CD4-positive, alpha-beta T cell treated with Interleukin-1 beta for 1 hour (primary cell): ENCODE measurements at regions not wholly inside any gene's neighbourhood (a gene's known extent, or its start where the extent isn't known, plus 50 kb on each side); places are given as distances from the start of the nearest gene placed in this dataset.
"Not testable (repeated sequence)": the region's sequence is repeated elsewhere in the genome, so short reads cannot be mapped to it uniquely, and the experiment has no call there.

ENCODE experiments used
- DNase-seq, 2 donors: peaks; one replicate each; pipeline ENCODE4 v3.0.0-alpha.2; 2020 to 2022

GRCh38 chr3:33957176-33957575 lies 158.7 kb downstream of the PDCD6IP start:
- DNase-seq, result no peak

- no peak for DNase-seq
These were observed 160.2 kb downstream of the PDCD6IP start for GRCh38 chr3:33958661-33959060.

DNA sequence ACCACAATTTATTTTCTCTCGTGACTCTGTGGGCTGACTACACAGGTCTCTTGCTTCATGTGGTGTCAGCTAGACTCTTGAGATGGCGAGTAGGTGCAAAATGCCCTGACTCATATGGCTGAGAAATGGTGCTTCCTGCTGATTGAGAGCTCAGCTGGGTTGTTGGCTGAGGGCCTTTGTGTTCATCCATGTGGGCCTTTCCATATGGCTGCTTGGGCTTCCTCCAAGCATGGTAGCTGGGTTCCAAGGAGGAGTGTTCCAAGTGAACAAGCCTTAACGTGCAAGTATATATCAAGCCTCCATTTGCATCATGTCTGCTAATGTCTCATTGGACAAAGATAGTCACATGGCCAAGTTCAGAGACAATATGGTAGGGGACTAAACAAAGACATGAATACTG lies 164.0 kb downstream of the PDCD6IP start:
- no peak for DNase-seq

GRCh38 chr3:33970180-33970579 lies 171.8 kb downstream of the PDCD6IP start:
- not testable (repeated sequence) for DNase-seq

GRCh38 chr3:33971055-33971454 lies 172.6 kb downstream of the PDCD6IP start:
- DNase-seq, result no peak

- no peak for DNase-seq
These were observed 177.0 kb downstream of the PDCD6IP start for GRCh38 chr3:33975463-33975862.

GRCh38 chr3:33977227-33977626 lies 178.8 kb downstream of the PDCD6IP start:
- no peak for DNase-seq

GRCh38 chr3:33980252-33980651 lies 181.8 kb downstream of the PDCD6IP start:
- no peak for DNase-seq

GRCh38 chr3:33982269-33982798 lies 183.9 kb downstream of the PDCD6IP start:
- DNase-seq, result no peak

DNA sequence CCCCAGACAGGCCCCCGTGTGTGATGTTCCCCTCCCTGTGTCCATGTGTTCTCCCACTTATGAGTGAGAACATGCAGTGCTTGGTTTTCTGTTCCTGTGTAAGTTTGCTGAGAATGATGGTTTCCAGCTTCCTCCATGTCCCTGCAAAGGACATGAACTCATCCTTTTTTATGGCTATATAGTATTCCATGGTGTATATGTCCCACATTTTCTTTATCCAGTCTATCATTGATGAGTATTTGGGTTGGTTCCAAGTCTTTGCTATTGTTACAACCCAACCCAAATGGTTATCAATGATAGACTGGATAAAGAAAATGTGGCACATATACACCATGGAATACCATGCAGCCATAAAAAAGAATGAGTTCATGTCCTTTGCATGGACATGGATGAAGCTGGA lies 184.5 kb downstream of the PDCD6IP start:
- not testable (repeated sequence) for DNase-seq

- no peak for DNase-seq
These were observed 190.8 kb downstream of the PDCD6IP start for GRCh38 chr3:33989229-33989628.

DNA sequence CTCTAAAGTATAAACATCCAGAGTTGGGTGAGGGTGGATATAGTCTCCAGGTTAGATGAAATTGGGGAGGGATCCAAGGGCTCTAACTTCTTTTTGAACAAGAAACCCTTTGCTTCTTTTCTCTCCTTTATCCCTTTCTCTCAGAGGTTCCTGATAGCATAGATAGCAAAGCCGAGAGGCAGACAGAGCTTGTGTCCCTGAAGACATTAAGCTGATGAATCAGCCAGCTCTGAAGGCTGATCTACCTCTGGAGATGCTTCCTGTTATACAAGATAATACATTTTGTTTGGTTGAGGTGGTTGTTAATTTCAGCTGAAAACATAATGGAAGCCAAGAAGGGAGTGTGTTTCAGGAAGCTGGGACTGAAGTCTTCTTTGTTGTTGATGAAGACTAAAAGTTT lies 193.2 kb downstream of the PDCD6IP start:
- no peak for DNase-seq

- no peak for DNase-seq
These were observed 195.2 kb downstream of the PDCD6IP start for GRCh38 chr3:33993631-33994030.

DNA sequence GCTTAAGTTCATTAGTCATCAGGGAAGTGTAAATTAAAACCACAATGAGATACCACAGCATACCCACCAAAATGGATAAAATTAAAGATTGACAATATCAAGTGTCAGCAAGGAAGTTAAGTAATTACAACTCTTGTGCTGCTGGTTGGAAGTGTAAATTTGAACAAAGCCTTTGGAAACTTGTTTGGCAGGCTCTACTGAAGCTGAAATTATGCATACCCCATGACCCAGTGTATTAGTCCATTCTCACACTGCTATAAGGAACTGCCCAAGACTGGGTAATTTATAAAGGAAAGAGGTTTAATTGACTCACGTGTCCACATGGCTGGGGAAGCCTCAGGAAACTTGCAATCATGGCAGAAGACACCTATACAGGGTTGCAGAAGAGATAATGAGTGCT lies 196.1 kb downstream of the PDCD6IP start:
- DNase-seq, result no peak

GRCh38 chr3:34000301-34000700 lies 201.9 kb downstream of the PDCD6IP start:
- no peak for DNase-seq

DNA sequence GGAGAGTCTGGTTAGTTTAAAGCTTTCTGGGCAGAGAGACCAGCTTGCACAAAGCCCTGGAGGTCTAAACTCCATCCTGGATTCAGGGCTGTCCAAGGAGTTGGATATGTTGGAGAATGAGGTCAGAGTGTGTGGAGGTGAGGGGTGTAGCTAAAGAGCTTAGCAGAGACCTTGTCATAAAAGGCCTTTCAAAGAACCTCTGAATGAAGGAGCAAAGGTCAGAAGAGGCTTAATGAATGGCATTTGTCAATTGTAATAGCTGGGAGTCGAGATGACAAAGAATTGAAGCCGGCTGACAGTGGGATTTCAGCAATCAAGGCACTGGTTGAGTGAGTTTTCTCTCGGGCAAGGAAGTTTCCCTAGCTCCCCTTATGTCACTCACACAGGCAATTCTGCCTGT lies 202.6 kb downstream of the PDCD6IP start:
- no peak for DNase-seq

GRCh38 chr3:34001990-34002389 lies 203.6 kb downstream of the PDCD6IP start:
- no peak for DNase-seq

- DNase-seq, result no peak
These were observed 204.2 kb downstream of the PDCD6IP start for GRCh38 chr3:34002569-34003100.

GRCh38 chr3:34005886-34006285 lies 207.5 kb downstream of the PDCD6IP start:
- no peak for DNase-seq

DNA sequence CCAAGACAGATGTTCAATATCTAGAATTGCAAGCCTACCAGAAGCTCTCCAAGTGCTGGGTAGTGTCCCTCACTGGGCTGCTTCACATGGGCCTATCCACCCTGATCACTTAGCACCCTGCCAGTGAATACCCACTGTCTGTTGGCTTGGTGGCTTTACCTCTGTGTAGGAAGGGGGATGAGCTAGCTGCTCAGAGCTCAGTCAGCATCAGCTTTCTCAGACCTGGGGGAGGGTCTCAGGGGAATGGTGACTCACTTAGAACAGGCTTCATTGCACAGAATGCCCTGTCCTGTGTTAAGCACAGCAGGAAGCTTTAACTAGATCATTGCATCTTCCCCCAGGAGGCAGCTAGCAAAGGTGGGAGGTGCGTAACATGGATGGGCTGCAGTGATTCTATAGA lies 209.8 kb downstream of the PDCD6IP start:
- no peak for DNase-seq

GRCh38 chr3:34008836-34009809 lies 210.7 kb downstream of the PDCD6IP start:
- no peak for DNase-seq

DNA sequence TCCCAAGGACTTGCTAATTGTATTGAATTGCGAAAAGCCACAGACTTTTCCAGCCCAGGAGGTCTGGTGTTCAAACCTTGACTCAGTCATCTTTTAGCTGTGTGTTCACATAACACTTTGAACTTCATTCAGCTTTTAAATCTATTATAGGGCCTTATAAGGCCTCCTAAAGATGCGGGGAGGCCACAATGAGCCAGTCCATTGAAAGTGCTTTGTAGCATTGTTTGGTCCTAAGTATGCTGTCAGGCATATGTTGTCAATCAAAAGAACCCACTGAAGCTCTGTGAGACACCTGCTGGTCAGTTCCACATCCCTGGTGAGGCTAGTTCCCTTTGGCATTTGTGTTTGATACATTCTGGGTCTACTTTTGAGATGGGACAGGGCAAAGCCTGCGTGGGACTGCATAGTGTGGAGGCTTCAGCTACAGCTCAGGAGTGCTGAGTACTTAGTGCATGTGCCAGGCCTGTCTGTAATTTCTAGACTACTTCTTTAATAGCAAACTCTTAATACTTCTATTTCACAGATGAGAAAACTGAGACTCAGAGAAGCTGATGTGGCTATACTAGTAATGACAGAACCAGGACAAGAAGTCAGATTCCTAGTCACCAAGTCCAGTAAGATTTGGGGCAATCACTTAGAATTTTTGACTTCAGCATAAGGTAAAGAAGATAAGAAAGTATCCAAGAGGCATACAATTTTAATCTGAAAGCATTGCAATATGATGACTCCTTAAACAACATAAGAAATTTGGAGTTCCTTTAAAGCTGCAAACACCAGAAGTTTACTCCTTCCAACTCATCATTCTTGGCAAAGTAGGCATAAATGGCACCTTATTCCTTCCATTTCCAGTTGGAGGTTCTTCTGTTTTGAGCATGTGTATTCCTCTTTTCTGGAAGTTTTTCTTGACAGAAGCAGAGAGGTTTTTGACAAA lies 213.0 kb downstream of the PDCD6IP start:
- no peak for DNase-seq

- DNase-seq, result no peak
These were observed 213.7 kb downstream of the PDCD6IP start for GRCh38 chr3:34012102-34012461.
